ENCODE measurements at regions not wholly inside any gene's neighbourhood (a gene's known extent, or its start where the extent isn't known, plus 50 kb on each side); places are given as distances from the start of the nearest gene placed in this dataset.

GRCh38 chr16:73529303-73530012 is 481.5 kb upstream of the ZFHX3 start:
- DNase-seq (ENCODE audit: low read depth in 2 of 2): no peak

- DNase-seq (ENCODE audit: low read depth in 2 of 2): no peak
These were observed 479.3 kb upstream of the ZFHX3 start for GRCh38 chr16:73527187-73527586.

DNA sequence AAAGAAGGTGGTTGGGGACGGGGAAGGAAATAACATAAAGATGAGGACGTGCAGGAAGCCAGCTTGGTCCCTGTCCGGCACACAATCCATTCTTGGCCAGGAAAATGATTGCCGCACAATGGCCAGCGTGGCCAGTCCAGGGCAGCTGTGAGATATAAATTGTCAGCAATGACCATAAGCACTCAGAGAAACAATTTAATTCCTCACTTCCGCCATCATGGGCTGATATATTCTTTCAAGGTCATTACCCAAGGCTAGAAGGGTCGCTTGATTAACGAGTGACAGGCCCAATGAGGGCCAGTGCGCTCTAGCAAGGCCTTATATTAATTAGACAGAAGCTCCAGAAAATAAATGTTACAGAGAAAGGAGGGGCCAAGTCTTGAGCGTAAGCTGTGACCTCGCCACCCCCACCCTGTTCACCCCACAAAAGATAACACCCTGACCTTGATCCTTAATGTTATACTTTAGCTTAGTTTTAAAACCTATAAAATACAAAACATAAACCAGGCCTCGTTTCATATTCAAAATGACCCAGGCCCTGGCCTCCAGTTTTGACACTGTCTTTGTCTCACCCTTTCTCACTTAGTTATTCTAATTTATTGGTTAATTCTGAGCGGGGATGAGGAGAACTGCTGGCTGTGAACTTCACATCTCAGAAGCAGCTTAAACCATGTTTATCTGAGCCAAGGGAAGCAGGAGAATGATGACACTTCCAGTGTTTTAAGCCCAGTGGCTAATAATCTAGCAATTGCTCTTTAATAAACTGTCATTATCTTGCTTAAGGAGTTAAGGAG is 478.3 kb upstream of the ZFHX3 start:
- DNase-seq (ENCODE audit: low read depth in 2 of 2): no peak

DNA sequence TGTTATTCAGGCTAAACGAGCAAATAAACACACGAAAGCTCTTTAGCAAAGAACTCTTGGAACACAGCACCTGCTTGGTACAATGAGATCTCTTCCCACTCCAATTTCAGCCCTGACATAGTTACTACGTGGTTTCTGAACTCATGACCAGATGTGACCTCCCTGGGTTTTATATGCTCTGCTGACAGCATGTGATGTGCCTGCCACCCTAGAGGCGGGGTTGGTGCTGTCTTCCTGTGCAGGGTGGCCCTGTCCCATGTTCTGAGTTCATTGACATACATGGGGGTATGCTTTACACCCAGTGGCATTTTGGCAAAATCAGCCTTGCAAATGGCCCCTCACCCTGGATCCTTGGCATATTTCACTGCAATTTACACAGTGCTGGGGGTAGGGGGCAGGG is 475.3 kb upstream of the ZFHX3 start:
- no peak for DNase-seq (ENCODE audit: low read depth in 2 of 2)

- no peak for DNase-seq (ENCODE audit: low read depth in 2 of 2)
These were observed 473.6 kb upstream of the ZFHX3 start for GRCh38 chr16:73521499-73521898.

GRCh38 chr16:73515616-73516015 is 467.7 kb upstream of the ZFHX3 start:
- DNase-seq (ENCODE audit: low read depth in 2 of 2): no peak

GRCh38 chr16:73510852-73511251 is 462.9 kb upstream of the ZFHX3 start:
- no peak for DNase-seq (ENCODE audit: low read depth in 2 of 2)

GRCh38 chr16:73506568-73507056 is 458.7 kb upstream of the ZFHX3 start:
- no peak for DNase-seq (ENCODE audit: low read depth in 2 of 2)

DNA sequence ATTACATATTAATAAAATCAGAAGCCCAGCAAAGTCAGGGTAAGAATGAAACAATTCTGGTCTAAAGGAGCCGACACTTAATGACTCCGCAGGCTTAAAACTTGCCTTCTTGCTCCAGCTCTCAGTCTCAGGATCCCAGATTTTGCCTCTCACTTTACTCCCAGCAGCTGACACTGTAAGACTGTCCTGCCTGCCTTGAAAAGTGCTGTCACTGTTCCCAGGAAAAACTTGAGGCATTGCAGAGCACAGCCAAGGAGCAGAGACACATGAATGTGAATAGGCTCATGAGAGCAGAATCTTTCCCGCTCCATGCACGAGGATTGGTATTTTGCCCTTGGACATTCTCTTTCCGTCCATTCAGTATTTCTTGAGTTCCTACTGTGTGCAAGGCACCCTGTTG is 457.6 kb upstream of the ZFHX3 start:
- DNase-seq (ENCODE audit: low read depth in 2 of 2): no peak

DNA sequence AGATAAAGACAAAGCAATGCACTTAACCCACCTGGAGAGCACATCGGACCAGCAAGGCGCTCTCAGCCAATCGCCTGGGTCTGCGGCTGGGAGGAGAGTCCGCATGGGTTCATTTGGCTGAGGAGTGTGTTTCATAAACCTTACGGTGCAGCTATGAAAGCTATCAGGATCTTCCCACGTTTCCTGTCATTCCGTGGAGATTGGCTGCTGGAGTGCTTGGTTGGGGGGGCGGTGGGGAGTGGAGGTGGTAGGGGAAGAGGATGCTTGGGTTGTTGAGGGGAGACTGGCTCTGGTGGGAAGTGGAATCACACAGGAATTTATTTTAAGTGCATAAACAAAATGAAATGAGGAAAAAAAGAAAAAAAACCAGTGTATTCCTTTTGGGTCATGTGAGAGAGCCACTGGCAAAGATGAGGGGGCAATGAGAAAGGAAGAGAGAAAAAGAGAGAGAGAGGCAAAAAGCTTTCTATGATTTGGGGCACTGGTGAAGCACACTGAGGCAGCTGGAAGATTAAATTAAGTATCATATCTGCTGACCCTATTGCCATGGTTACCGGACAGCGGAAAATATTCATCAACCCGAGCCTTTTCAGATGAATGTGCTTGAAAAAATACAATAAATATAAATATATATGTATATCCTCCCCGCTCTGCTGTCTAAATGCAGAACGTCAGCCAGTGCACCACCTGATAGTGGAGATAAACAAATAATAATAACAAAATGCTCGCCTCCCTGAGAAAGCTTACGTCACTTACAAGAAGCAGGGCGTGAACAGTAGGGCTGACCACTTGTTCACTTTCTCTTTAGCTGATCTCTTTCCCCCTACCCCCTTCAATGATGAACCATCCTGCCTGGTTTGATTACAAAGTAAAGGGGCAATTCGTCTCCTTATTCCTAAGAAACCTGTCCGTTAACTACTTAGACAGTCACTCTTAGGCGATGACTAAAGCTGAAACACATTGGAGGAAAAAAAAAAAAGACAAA is 457.0 kb upstream of the ZFHX3 start:
- DNase-seq (ENCODE audit: low read depth in 2 of 2): no peak

DNA sequence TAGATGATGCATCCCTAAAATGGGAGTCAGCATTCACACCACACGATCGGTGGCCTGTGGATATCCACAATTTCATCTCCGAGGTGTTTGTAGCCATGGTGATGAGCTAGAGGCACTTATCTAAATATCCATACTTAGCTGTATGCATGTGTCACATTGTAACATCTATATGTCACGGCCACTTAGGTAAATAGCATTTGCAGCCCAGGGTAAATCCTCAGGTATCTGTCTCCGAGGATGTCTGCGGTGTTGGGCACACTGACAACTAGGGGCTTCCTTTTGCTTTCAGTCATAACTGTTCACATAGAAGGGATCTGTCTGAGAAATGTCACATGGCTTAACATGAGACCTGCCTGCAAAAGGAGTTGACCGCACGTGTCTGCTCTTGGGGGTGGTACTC is 455.2 kb upstream of the ZFHX3 start:
- DNase-seq (ENCODE audit: low read depth in 2 of 2): no peak

DNA sequence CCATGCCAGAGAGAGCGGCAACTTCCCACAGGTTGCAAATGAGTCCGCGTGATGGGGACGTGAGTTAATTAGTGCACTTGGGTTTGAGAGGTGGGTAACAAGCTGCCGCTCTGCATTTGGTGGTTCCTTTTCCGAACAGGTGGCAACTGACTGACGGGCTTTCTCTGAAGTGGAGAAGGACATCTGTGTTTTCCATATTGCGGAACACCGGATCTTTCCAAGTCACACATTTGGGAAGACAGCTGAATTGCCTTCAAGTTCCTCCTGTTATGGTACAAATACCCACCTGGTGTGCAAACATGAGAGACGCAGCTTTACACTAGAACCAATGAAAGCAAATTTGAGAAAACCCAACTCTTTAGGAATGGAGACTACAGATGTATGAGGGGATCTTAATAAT is 451.3 kb upstream of the ZFHX3 start:
- no peak for DNase-seq (ENCODE audit: low read depth in 2 of 2)

GRCh38 chr16:73485880-73486279 is 438.0 kb upstream of the ZFHX3 start:
- no peak for DNase-seq (ENCODE audit: low read depth in 2 of 2)

DNA sequence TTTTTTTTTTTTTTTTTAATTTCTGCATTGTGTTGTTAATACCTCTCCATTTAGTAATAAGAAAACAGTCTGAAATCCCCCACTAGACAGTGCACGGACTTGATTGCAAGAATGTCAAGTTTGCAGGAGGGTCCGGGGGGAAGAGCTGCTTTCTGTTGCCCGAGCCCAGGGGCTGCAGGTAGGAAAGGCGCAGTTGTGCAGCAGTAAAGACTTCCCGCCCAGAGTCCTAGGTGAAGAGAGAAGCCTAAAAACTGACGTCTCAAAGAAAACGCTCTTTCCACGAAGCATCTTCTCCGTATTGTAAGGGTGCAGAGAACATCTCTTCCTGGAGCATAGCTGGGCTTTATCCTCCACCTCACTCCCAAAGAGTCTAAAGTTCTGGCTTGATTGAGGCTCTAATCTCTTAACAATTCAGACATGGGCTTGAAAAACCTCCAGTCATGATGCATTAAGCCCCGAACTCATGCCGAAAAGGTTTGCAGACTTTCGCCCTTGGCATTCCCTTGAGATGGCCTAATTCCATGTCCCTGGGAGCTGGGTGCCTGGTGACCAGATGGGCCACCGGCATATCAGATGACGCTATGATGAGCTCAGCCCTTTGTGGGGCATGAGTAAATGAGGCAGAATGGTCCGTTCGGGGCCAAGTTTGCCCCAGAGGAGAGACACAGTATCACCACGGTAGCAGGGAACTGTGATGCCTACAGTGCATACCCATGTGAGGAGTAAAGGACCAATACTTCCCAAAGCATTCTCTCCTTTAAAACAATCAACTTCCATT is 436.2 kb upstream of the ZFHX3 start:
- no peak for DNase-seq (ENCODE audit: low read depth in 2 of 2)

GRCh38 chr16:73483076-73483791 is 435.3 kb upstream of the ZFHX3 start:
- DNase-seq (ENCODE audit: low read depth in 2 of 2): no peak

DNA sequence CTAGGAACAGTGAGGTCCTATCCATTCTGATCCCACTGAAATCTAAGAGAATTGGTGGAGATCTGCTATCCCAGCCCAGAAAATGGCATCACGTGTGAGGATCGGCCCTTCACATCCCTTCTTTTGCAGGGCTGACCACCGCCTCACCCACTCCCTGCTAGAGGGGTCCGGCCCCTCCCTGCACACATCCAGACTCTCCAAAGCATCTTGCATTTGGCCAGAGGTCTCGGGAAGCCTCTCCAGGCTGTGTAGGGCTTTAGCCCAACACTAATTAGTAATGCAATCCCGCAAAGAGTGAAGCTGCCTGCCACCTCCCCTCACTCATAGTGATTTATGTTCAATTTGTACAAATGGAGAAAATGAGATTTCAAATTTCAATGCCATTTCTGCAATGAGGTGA is 434.4 kb upstream of the ZFHX3 start:
- DNase-seq (ENCODE audit: low read depth in 2 of 2): no peak

DNA sequence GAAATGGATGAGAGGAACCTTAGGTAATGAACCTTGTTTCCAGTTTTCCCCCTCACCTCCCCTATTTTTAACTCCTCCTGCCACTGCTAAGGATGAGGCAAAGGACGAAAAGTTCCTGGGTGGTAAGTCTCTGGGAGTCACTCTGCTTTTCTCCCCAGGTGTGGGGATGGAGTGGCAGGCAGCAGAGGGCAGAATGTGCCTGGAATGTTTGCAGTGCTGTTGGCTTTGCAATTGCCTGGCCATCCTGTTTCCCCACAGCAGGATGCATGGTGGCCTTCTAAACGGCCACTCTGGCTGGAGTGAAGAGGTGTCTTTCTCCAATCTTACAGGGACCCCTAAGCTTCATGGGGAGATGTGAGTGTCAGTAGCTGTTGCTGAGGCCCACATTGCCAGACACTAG is 432.5 kb upstream of the ZFHX3 start:
- DNase-seq (ENCODE audit: low read depth in 2 of 2): no peak

- DNase-seq (ENCODE audit: low read depth in 2 of 2): no peak
These were observed 425.8 kb upstream of the ZFHX3 start for GRCh38 chr16:73473713-73474112.

- no peak for DNase-seq (ENCODE audit: low read depth in 2 of 2)
These were observed 416.9 kb upstream of the ZFHX3 start for GRCh38 chr16:73464834-73465233.

GRCh38 chr16:73459586-73459985 is 411.7 kb upstream of the ZFHX3 start:
- DNase-seq (ENCODE audit: low read depth in 2 of 2): no peak

DNA sequence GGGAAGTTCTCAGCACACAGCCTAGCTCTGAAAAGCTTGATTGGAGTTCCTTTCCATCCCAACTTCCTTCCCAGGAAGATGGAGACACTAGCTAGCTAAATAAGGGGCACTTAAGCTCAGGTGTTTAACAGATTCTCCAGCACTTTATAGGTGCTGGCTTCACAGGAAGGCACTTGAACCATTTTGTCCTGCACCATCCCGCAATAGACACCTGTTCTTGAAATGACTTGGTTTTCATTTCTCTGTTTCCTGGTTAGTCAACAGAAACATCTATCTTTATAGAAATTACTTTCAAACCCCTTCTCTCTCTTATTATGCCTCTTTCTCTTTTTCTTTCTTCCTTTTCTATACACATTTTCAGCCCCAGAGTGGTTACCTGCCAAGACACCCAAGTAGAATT is 409.9 kb upstream of the ZFHX3 start:
- no peak for DNase-seq (ENCODE audit: low read depth in 2 of 2)

Measured in stimulated activated CD8-positive, alpha-beta memory T cell treated with anti-CD3 and anti-CD28 coated beads, Interleukin-2, amount 100 ng/mL, for 48 hours (primary cell).